ENCODE measurements at regions not wholly inside any gene's neighbourhood (a gene's known extent, or its start where the extent isn't known, plus 50 kb on each side); places are given as distances from the start of the nearest gene placed in this dataset.
"Not testable (repeated sequence)": the region's sequence is repeated elsewhere in the genome, so short reads cannot be mapped to it uniquely, and the experiment has no call there.

- FAIRE-seq (no peak), DNase-seq (ENCODE audit: low spot score) (no peak)
These were observed 141.9 kb upstream of the STK26 start for GRCh38 chrX:131881194-131881593.

GRCh38 chrX:131885042-131885441, 138.1 kb upstream of the STK26 start:
- FAIRE-seq; DNase-seq (ENCODE audit: low spot score): not testable (repeated sequence)

GRCh38 chrX:131893857-131894256, 129.2 kb upstream of the STK26 start:
- not testable (repeated sequence) for DNase-seq (ENCODE audit: low spot score); FAIRE-seq

- FAIRE-seq (no peak), DNase-seq (ENCODE audit: low spot score) (peak; percentile 5)
These were observed 128.1 kb upstream of the STK26 start for GRCh38 chrX:131894995-131895394.

- DNase-seq (ENCODE audit: low spot score) (no peak), FAIRE-seq (no peak)
These were observed 127.3 kb upstream of the STK26 start for GRCh38 chrX:131895807-131896206.

GRCh38 chrX:131901546-131901945, 121.6 kb upstream of the STK26 start:
- FAIRE-seq (no peak), DNase-seq (ENCODE audit: low spot score) (no peak)

- DNase-seq (ENCODE audit: low spot score), result no peak
- no peak for FAIRE-seq
These were observed 115.4 kb upstream of the STK26 start for GRCh38 chrX:131907488-131908314.

GRCh38 chrX:131910586-131910985, 112.5 kb upstream of the STK26 start:
- FAIRE-seq, result no peak

GRCh38 chrX:131915488-131915887, 107.6 kb upstream of the STK26 start:
- DNase-seq (ENCODE audit: low spot score) (no peak), FAIRE-seq (no peak)

More at GRCh38 chrX:131910586-131910985, 112.5 kb upstream of the STK26 start:
- no peak for DNase-seq (ENCODE audit: low spot score)

GRCh38 chrX:131917588-131917987, 105.5 kb upstream of the STK26 start:
- DNase-seq (ENCODE audit: low spot score), result no peak
- FAIRE-seq, result no peak

- DNase-seq (ENCODE audit: low spot score), result no peak
- no peak for FAIRE-seq
These were observed 104.3 kb upstream of the STK26 start for GRCh38 chrX:131918839-131919238.

- no peak for FAIRE-seq
- no peak for DNase-seq (ENCODE audit: low spot score)
These were observed 99.4 kb upstream of the STK26 start for GRCh38 chrX:131923614-131924250.

- FAIRE-seq (no peak), DNase-seq (ENCODE audit: low spot score) (no peak)
These were observed 84.4 kb upstream of the STK26 start for GRCh38 chrX:131938749-131939148.

GRCh38 chrX:131942034-131942433, 81.1 kb upstream of the STK26 start:
- DNase-seq (ENCODE audit: low spot score), result no peak
- no peak for FAIRE-seq

- DNase-seq (ENCODE audit: low spot score), result no peak
- FAIRE-seq, result no peak
These were observed 77.9 kb upstream of the STK26 start for GRCh38 chrX:131944936-131945902.

GRCh38 chrX:131951166-131951565, 71.9 kb upstream of the STK26 start:
- FAIRE-seq (no peak), DNase-seq (ENCODE audit: low spot score) (no peak)

GRCh38 chrX:131955099-131955777, 67.9 kb upstream of the STK26 start:
- DNase-seq (ENCODE audit: low spot score), result no peak
- FAIRE-seq, result no peak

- FAIRE-seq (no peak), DNase-seq (ENCODE audit: low spot score) (no peak)
These were observed 64.4 kb upstream of the STK26 start for GRCh38 chrX:131958724-131959123.

GRCh38 chrX:131970347-131970746, 52.8 kb upstream of the STK26 start:
- no peak for DNase-seq (ENCODE audit: low spot score)
- no peak for FAIRE-seq

Data from RCC 7860 (cell line).